Bone marrow (tissue), 2 donors: ENCODE measurements at regions not wholly inside any gene's neighbourhood (a gene's known extent, or its start where the extent isn't known, plus 50 kb on each side); places are given as distances from the start of the nearest gene placed in this dataset.
"Not testable (repeated sequence)": the region's sequence is repeated elsewhere in the genome, so short reads cannot be mapped to it uniquely, and the experiment has no call there.

Experiments
- DNase-seq, 2 donors: peaks; one replicate each; lab custom pipeline; 2025; lab: John Stamatoyannopoulos, UW

GRCh38 chr2:107570876-107571275 is 255.8 kb upstream of the RGPD4 start:
- DNase-seq = no peak

- not testable (repeated sequence) for DNase-seq
Observed at GRCh38 chr2:107572890-107573289, 253.8 kb upstream of the RGPD4 start.

GRCh38 chr2:107576991-107577390 is 249.7 kb upstream of the RGPD4 start:
- DNase-seq = no peak

GRCh38 chr2:107582487-107582886 is 244.2 kb upstream of the RGPD4 start:
- no peak for DNase-seq

- no peak for DNase-seq
Observed at GRCh38 chr2:107584577-107584976, 242.1 kb upstream of the RGPD4 start.

- DNase-seq = no peak
Observed at GRCh38 chr2:107585851-107586250, 240.8 kb upstream of the RGPD4 start.

GRCh38 chr2:107588181-107588580 is 238.5 kb upstream of the RGPD4 start:
- no peak for DNase-seq

GRCh38 chr2:107589079-107589491 is 237.6 kb upstream of the RGPD4 start:
- DNase-seq = no peak

GRCh38 chr2:107591561-107592279 is 235.0 kb upstream of the RGPD4 start:
- DNase-seq = no peak

- DNase-seq = no peak
Observed at GRCh38 chr2:107592280-107592624, 234.4 kb upstream of the RGPD4 start.

- DNase-seq = no peak
Observed at GRCh38 chr2:107595285-107595684, 231.4 kb upstream of the RGPD4 start.

- no peak for DNase-seq
Observed at GRCh38 chr2:107595749-107596148, 230.9 kb upstream of the RGPD4 start.

GRCh38 chr2:107597507-107597906 is 229.2 kb upstream of the RGPD4 start:
- DNase-seq = no peak

- no peak for DNase-seq
Observed at GRCh38 chr2:107602801-107603200, 223.9 kb upstream of the RGPD4 start.

GRCh38 chr2:107607054-107607453 is 219.6 kb upstream of the RGPD4 start:
- no peak for DNase-seq

- no peak for DNase-seq
Observed at GRCh38 chr2:107607473-107607872, 219.2 kb upstream of the RGPD4 start.

GRCh38 chr2:107615039-107615438 is 211.7 kb upstream of the RGPD4 start:
- DNase-seq = no peak

GRCh38 chr2:107618769-107619168 is 207.9 kb upstream of the RGPD4 start:
- no peak for DNase-seq

GRCh38 chr2:107621186-107622165 is 205.2 kb upstream of the RGPD4 start:
- no peak for DNase-seq

GRCh38 chr2:107622741-107623310 is 203.9 kb upstream of the RGPD4 start:
- DNase-seq = no peak

- no peak for DNase-seq
Observed at GRCh38 chr2:107625982-107626381, 200.7 kb upstream of the RGPD4 start.

GRCh38 chr2:107627164-107627563 is 199.5 kb upstream of the RGPD4 start:
- no peak for DNase-seq

GRCh38 chr2:107627926-107628325 is 198.8 kb upstream of the RGPD4 start:
- no peak for DNase-seq
